ENCODE measurements at regions not wholly inside any gene's neighbourhood (a gene's known extent, or its start where the extent isn't known, plus 50 kb on each side); places are given as distances from the start of the nearest gene placed in this dataset.

- TF ChIP-seq POLR2AphosphoS5 (IDR thresholded peaks at IDR 0.05) = no peak
- no peak for TF ChIP-seq POLR2A (IDR thresholded peaks at IDR 0.05)
- TF ChIP-seq CTCF (IDR thresholded peaks at IDR 0.05) = no peak
Measured at GRCh38 chr2:201964631-201965206, 68.9 kb upstream of the FZD7 start.
